Activated B cell treated with CpG ODN at 0.5 μM for 24 hours (primary cell): ENCODE measurements at regions not wholly inside any gene's neighbourhood (a gene's known extent, or its start where the extent isn't known, plus 50 kb on each side); places are given as distances from the start of the nearest gene placed in this dataset.

Source experiments
- ATAC-seq: fragments of 200-7000 bp; cut with Tn5 transposase; one replicate; pipeline ENCODE4 v1.10.0; 2021; ENCODE audit warnings: low read depth, mild to moderate bottlenecking, moderate library complexity
- CTCF ChIA-PET: fragments of 350-600 bp; sonication (Branson Sonifier 250); formaldehyde crosslinking; loops from one replicate; lab custom pipeline; 2021; ENCODE audit warnings: antibody characterized with exemption; lab: Charles Lee
- POLR2A ChIA-PET: fragments of 350-600 bp; sonication (Branson Sonifier 250); formaldehyde crosslinking; loops from one replicate; lab custom pipeline; 2021; ENCODE audit warnings: antibody characterized with exemption; lab: Charles Lee
- DNase-seq: peaks from one replicate; pipeline ENCODE4 v3.0.0; 2022
- H3K27ac Mint-ChIP-seq: one replicate; pipeline ENCODE4 v1.8.0; 2020; ENCODE audit warnings: mixed read lengths
- H3K27me3 Mint-ChIP-seq: one replicate; pipeline ENCODE4 v1.8.0; 2021; ENCODE audit warnings: mixed read lengths
- H3K36me3 Mint-ChIP-seq: one replicate; pipeline ENCODE4 v1.8.0; 2021; ENCODE audit warnings: low read depth, mixed read lengths
- H3K4me1 Mint-ChIP-seq: one replicate; pipeline ENCODE4 v1.8.0; 2021; ENCODE audit warnings: mixed read lengths
- H3K4me3 Mint-ChIP-seq: one replicate; pipeline ENCODE4 v1.8.0; 2020; ENCODE audit warnings: mild to moderate bottlenecking, mixed read lengths
- H3K9me3 Mint-ChIP-seq: one replicate; pipeline ENCODE4 v1.8.0; 2020; ENCODE audit warnings: mixed read lengths
- CTCF ChIP-seq: fragments of 200-600 bp; IDR thresholded peaks from one replicate; pipeline ENCODE4 v1.8.0; 2022; ENCODE audit warnings: antibody characterized with exemption, mild to moderate bottlenecking
- intact Hi-C: fragments of 100-400 bp; cut with micrococcal nuclease; formaldehyde crosslinking; loops from one replicate; pipeline ENCODE4 v1.15.1; 2024

GRCh38 chr2:129330504-129330903, 649.0 kb upstream of the RAB6C start:
- Mint-ChIP-seq H3K27me3 (no peaks in the 10 kb centered on the region), H3K9me3 (peaks cover 5% of the 10 kb centered on the region), H3K4me1 (no peaks in the 10 kb centered on the region), H3K36me3 (no peaks in the 10 kb centered on the region), H3K4me3 (no peak overlapping the region), H3K27ac (no peak overlapping the region)
- no peak for DNase-seq
- no peak for TF ChIP-seq CTCF
- ChIA-PET CTCF (no interaction called here), POLR2A (no interaction called here)
- no peak for ATAC-seq
- intact Hi-C loops, result no loop called here

- H3K9me3 Mint-ChIP-seq, result peaks cover 9% of the 10 kb centered on the region
- TF ChIP-seq CTCF, result no peak
- ATAC-seq (no peak), DNase-seq (no peak)
- H3K36me3 Mint-ChIP-seq, result no peaks in the 10 kb centered on the region
- no peaks in the 10 kb centered on the region for H3K27me3 Mint-ChIP-seq
- no peak overlapping the region for H3K27ac Mint-ChIP-seq
- no peak overlapping the region for H3K4me3 Mint-ChIP-seq
- intact Hi-C loops, result no loop called here
- ChIA-PET POLR2A (no interaction called here), CTCF (no interaction called here)
- H3K4me1 Mint-ChIP-seq, result no peaks in the 10 kb centered on the region
Observed at GRCh38 chr2:129331638-129332037, 647.8 kb upstream of the RAB6C start.

GRCh38 chr2:129334128-129334527, 645.3 kb upstream of the RAB6C start:
- no peak for ATAC-seq
- Mint-ChIP-seq H3K36me3 (no peaks in the 10 kb centered on the region), H3K27ac (no peak overlapping the region), H3K9me3 (peaks cover 9% of the 10 kb centered on the region), H3K4me1 (no peaks in the 10 kb centered on the region), H3K27me3 (no peaks in the 10 kb centered on the region), H3K4me3 (no peak overlapping the region)
- intact Hi-C loops, result no loop called here
- TF ChIP-seq CTCF, result no peak
- DNase-seq, result no peak
- POLR2A ChIA-PET, result no interaction called here
- CTCF ChIA-PET, result no interaction called here

- TF ChIP-seq CTCF, result no peak
- DNase-seq (no peak), ATAC-seq (no peak)
- Mint-ChIP-seq H3K27me3 (no peaks in the 10 kb centered on the region), H3K4me1 (no peaks in the 10 kb centered on the region), H3K4me3 (no peak overlapping the region), H3K36me3 (no peaks in the 10 kb centered on the region), H3K27ac (no peak overlapping the region), H3K9me3 (peaks cover 6% of the 10 kb centered on the region)
- POLR2A ChIA-PET, result no interaction called here
- CTCF ChIA-PET, result no interaction called here
- intact Hi-C loops, result no loop called here
Observed at GRCh38 chr2:129334696-129335410, 644.6 kb upstream of the RAB6C start.

GRCh38 chr2:129336276-129336675, 643.2 kb upstream of the RAB6C start:
- DNase-seq, result no peak
- intact Hi-C loops, result no loop called here
- CTCF ChIA-PET, result no interaction called here
- peaks cover 8% of the 10 kb centered on the region for H3K9me3 Mint-ChIP-seq
- H3K27ac Mint-ChIP-seq, result no peak overlapping the region
- H3K4me1 Mint-ChIP-seq, result no peaks in the 10 kb centered on the region
- no peaks in the 10 kb centered on the region for H3K36me3 Mint-ChIP-seq
- no peak overlapping the region for H3K4me3 Mint-ChIP-seq
- POLR2A ChIA-PET, result no interaction called here
- ATAC-seq, result no peak
- no peak for TF ChIP-seq CTCF
- no peaks in the 10 kb centered on the region for H3K27me3 Mint-ChIP-seq
